SU-DHL-6 (cell line): ENCODE measurements at regions not wholly inside any gene's neighbourhood (a gene's known extent, or its start where the extent isn't known, plus 50 kb on each side); places are given as distances from the start of the nearest gene placed in this dataset.

Experiments
- H2AFZ ChIP-seq: fragments of 200-600 bp; sonication (generic); 2 replicates; pipeline ENCODE4 v1.6.1; 2014; ENCODE audit warnings: low read depth, mild to moderate bottlenecking, moderate library complexity, mixed read lengths, antibody characterized with exemption, low read length; ENCODE audit not compliant: severe bottlenecking
- H3F3A ChIP-seq: fragments of 200-600 bp; shearing (Covaris generic); 2 replicates; pipeline ENCODE4 v1.6.0; 2016; ENCODE audit warnings: antibody characterized with exemption, mild to moderate bottlenecking; ENCODE audit not compliant: insufficient read depth
- H3K27ac ChIP-seq: fragments of 200-600 bp; sonication (generic); 2 replicates; pipeline ENCODE4 v1.5.1; 2016; ENCODE audit warnings: low read depth, mild to moderate bottlenecking, low read length, moderate library complexity, mixed read lengths
- H3K27me3 ChIP-seq: fragments of 200-600 bp; sonication (generic), shearing (Covaris generic); 2 replicates; pipeline ENCODE4 v1.6.0; 2014; ENCODE audit warnings: mild to moderate bottlenecking, low read length
- H3K36me3 ChIP-seq: fragments of 200-600 bp; sonication (generic); 2 replicates; pipeline ENCODE4 v1.6.1; 2014; ENCODE audit warnings: mild to moderate bottlenecking, low read length, mixed read lengths
- H3K4me2 ChIP-seq: fragments of 300-600, 200-600 bp; shearing (Covaris generic), sonication (generic); 2 replicates; pipeline ENCODE4 v1.6.0; 2014; ENCODE audit warnings: low read length, low read depth, mild to moderate bottlenecking; ENCODE audit not compliant: poor library complexity, severe bottlenecking
- H3K4me3 ChIP-seq: fragments of 200-600 bp; sonication (generic); 2 replicates; pipeline ENCODE4 v1.5.1; 2014; ENCODE audit warnings: antibody characterized with exemption, low read length, mild to moderate bottlenecking, mixed read lengths; ENCODE audit not compliant: insufficient read depth, poor library complexity, severe bottlenecking
- H3K79me2 ChIP-seq: fragments of 200-600 bp; sonication (generic); 2 replicates; pipeline ENCODE4 v1.6.1; 2014; ENCODE audit warnings: mild to moderate bottlenecking, low read length, moderate library complexity; ENCODE audit not compliant: insufficient read depth
- H3K9ac ChIP-seq: fragments of 200-600 bp; sonication (generic); 2 replicates; pipeline ENCODE4 v1.7.0; 2014; ENCODE audit warnings: mild to moderate bottlenecking, low read length
- H3K9me2 ChIP-seq: fragments of 200-600 bp; sonication (generic); replicated peaks from 2 replicates; pipeline ENCODE4 v1.6.1; 2014; ENCODE audit warnings: low read length; ENCODE audit not compliant: insufficient read depth
- H3K9me3 ChIP-seq: fragments of 200-600 bp; sonication (generic); 2 replicates; pipeline ENCODE4 v1.6.1; 2014; ENCODE audit warnings: low read length, mixed read lengths; ENCODE audit not compliant: insufficient read depth
- H4K20me1 ChIP-seq: fragments of 200-600 bp; sonication (generic); 2 replicates; pipeline ENCODE4 v1.6.1; 2014; ENCODE audit warnings: low read depth, mild to moderate bottlenecking, antibody characterized with exemption, low read length, moderate library complexity, mixed read lengths
- CTCF ChIP-seq: fragments of 200-600 bp; sonication (generic); IDR thresholded peaks from one replicate; pipeline ENCODE4 v1.5.1; 2017; ENCODE audit warnings: antibody characterized with exemption, mild to moderate bottlenecking, low read length, moderate library complexity; ENCODE audit not compliant: insufficient read depth, poor library complexity, severe bottlenecking
- EZH2phosphoT487 ChIP-seq: fragments of 200-600 bp; sonication (generic), shearing (Covaris generic); conservative IDR thresholded peaks from 2 replicates; pipeline ENCODE4 v1.6.1; 2018; ENCODE audit warnings: mild to moderate bottlenecking, antibody characterized with exemption, low read length, moderate library complexity, mixed read lengths

GRCh38 chr2:138071720-138072719 is 107.7 kb downstream of the HNMT start:
- Histone ChIP-seq H3K27ac (no peak overlapping the region), H3K4me2 (no peak overlapping the region), H4K20me1 (no peaks in the 10 kb centered on the region), H3F3A (no peaks in the 10 kb centered on the region), H2AFZ (no peak overlapping the region), H3K9me2 (no peaks in the 10 kb centered on the region), H3K79me2 (no peaks in the 10 kb centered on the region), H3K36me3 (no peaks in the 10 kb centered on the region), H3K9ac (no peak overlapping the region), H3K4me3 (no peak overlapping the region), H3K9me3 (no peaks in the 10 kb centered on the region), H3K27me3 (no peaks in the 10 kb centered on the region)
- TF ChIP-seq EZH2phosphoT487 (no peak), CTCF (no peak)

- Histone ChIP-seq H3K27me3 (no peaks in the 10 kb centered on the region), H3K4me3 (no peak overlapping the region), H3F3A (no peaks in the 10 kb centered on the region), H3K9ac (no peak overlapping the region), H3K9me2 (no peaks in the 10 kb centered on the region), H3K4me2 (no peak overlapping the region), H2AFZ (no peak overlapping the region), H3K9me3 (no peaks in the 10 kb centered on the region), H3K79me2 (no peaks in the 10 kb centered on the region), H4K20me1 (no peaks in the 10 kb centered on the region), H3K27ac (no peak overlapping the region), H3K36me3 (no peaks in the 10 kb centered on the region)
- TF ChIP-seq EZH2phosphoT487, result no peak
- TF ChIP-seq CTCF, result no peak
These were observed 113.9 kb downstream of the HNMT start for GRCh38 chr2:138078153-138078552.

- Histone ChIP-seq H3K27ac (no peak overlapping the region), H3K79me2 (no peaks in the 10 kb centered on the region), H3K9ac (no peak overlapping the region), H2AFZ (no peak overlapping the region), H3K36me3 (no peaks in the 10 kb centered on the region), H3K9me3 (no peaks in the 10 kb centered on the region), H3F3A (no peaks in the 10 kb centered on the region), H4K20me1 (no peaks in the 10 kb centered on the region), H3K9me2 (no peaks in the 10 kb centered on the region), H3K4me3 (no peak overlapping the region), H3K27me3 (no peaks in the 10 kb centered on the region), H3K4me2 (no peak overlapping the region)
- TF ChIP-seq EZH2phosphoT487, result no peak
- TF ChIP-seq CTCF, result no peak
These were observed 115.7 kb downstream of the HNMT start for GRCh38 chr2:138079976-138080375.
